Kidney epithelial cell (primary cell): ENCODE measurements at regions not wholly inside any gene's neighbourhood (a gene's known extent, or its start where the extent isn't known, plus 50 kb on each side); places are given as distances from the start of the nearest gene placed in this dataset.

Experiments
- DNase-seq: peaks from one replicate; pipeline ENCODE4 v3.0.0-alpha.2; 2010; ENCODE audit warnings: low read depth
- H3K27me3 ChIP-seq: 2 replicates; pipeline ENCODE4 v1.6.0; 2011; ENCODE audit warnings: low read length; ENCODE audit not compliant: control insufficient read depth, insufficient read depth
- H3K36me3 ChIP-seq: 2 replicates; pipeline ENCODE4 v1.5.1; 2011; ENCODE audit warnings: low read length; ENCODE audit not compliant: control insufficient read depth, insufficient read depth
- H3K4me3 ChIP-seq: 2 replicates; pipeline ENCODE4 v1.5.1; 2011; ENCODE audit warnings: low read depth, mild to moderate bottlenecking, control low read depth, low read length
- TF ChIP-seq, protein P1 (sequence below): IDR thresholded peaks from 2 replicates; pipeline ENCODE4 v1.5.1; 2011; ENCODE audit warnings: mild to moderate bottlenecking, moderate library complexity, low read length, control low read depth, inconsistent platforms; ENCODE audit not compliant: insufficient read depth, poor library complexity, severe bottlenecking

GRCh38 chr13:111662451-111662850, 342.0 kb downstream of the TEX29 start:
- H3K4me3 ChIP-seq = no peak overlapping the region
- no peak for DNase-seq
- no peaks in the 10 kb centered on the region for H3K36me3 ChIP-seq
- H3K27me3 ChIP-seq = no peaks in the 10 kb centered on the region
- TF ChIP-seq, protein P1, sequence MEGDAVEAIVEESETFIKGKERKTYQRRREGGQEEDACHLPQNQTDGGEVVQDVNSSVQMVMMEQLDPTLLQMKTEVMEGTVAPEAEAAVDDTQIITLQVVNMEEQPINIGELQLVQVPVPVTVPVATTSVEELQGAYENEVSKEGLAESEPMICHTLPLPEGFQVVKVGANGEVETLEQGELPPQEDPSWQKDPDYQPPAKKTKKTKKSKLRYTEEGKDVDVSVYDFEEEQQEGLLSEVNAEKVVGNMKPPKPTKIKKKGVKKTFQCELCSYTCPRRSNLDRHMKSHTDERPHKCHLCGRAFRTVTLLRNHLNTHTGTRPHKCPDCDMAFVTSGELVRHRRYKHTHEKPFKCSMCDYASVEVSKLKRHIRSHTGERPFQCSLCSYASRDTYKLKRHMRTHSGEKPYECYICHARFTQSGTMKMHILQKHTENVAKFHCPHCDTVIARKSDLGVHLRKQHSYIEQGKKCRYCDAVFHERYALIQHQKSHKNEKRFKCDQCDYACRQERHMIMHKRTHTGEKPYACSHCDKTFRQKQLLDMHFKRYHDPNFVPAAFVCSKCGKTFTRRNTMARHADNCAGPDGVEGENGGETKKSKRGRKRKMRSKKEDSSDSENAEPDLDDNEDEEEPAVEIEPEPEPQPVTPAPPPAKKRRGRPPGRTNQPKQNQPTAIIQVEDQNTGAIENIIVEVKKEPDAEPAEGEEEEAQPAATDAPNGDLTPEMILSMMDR = no peak

DNA sequence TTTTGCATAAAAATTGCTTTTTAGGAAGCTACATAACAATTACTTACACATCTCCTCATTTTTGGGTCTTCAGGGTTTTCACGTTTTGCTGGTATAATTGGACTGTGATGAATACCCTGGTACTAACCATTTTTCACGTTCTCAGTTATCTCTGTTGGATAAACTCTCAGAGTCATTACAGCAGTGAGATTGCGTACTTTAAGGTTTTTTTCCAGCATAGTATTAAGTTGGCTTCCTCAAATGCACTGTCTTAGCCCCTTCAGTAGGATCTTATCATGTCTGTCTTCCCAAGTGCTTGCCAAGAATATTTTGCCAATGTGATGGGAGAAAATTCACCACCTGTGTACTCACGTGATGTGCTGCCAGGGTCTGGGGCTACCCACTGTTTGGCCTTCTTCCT, 342.5 kb downstream of the TEX29 start:
- Histone ChIP-seq H3K27me3 (no peaks in the 10 kb centered on the region), H3K4me3 (no peak overlapping the region), H3K36me3 (no peaks in the 10 kb centered on the region)
- TF ChIP-seq, protein P1 = no peak
- DNase-seq = no peak

- TF ChIP-seq, protein P1 = no peak
These were observed 343.1 kb downstream of the TEX29 start for GRCh38 chr13:111663505-111663904.

DNA sequence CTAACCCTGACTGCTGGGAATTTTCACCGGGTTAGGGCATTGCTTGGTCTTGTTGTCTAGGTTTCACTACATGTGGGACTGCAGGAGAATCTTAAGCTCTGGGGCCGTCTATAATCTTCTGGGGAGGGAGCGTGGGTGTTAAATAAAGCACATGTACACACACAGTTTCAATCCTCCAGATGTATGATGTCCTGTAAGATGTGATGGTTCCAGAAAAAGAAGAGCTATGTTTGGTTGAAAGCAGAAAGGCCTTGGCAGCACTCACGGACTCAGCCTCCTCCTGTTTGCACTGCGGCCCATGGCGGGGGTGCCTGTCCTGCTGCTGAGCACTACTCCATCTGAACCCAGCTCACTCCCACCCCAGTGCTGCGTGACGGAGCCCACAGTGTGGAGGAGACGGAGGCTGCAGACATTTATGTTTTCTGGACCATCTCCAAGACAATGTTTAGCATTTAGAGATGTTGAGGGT, 343.5 kb downstream of the TEX29 start:
- TF ChIP-seq, protein P1 = no peak
- H3K4me3 ChIP-seq = no peak overlapping the region

More at GRCh38 chr13:111663505-111663904, 343.1 kb downstream of the TEX29 start:
- no peak overlapping the region for H3K4me3 ChIP-seq
- no peaks in the 10 kb centered on the region for H3K27me3 ChIP-seq
- no peaks in the 10 kb centered on the region for H3K36me3 ChIP-seq
- no peak for DNase-seq

GRCh38 chr13:111664696-111665095, 344.3 kb downstream of the TEX29 start:
- no peak overlapping the region for H3K4me3 ChIP-seq
- H3K36me3 ChIP-seq = no peaks in the 10 kb centered on the region
- H3K27me3 ChIP-seq = no peaks in the 10 kb centered on the region
- DNase-seq = no peak
- TF ChIP-seq, protein P1 = no peak

More for the DNA sequence above, 343.5 kb downstream of the TEX29 start:
- DNase-seq = no peak
- Histone ChIP-seq H3K27me3 (no peaks in the 10 kb centered on the region), H3K36me3 (no peaks in the 10 kb centered on the region)

DNA sequence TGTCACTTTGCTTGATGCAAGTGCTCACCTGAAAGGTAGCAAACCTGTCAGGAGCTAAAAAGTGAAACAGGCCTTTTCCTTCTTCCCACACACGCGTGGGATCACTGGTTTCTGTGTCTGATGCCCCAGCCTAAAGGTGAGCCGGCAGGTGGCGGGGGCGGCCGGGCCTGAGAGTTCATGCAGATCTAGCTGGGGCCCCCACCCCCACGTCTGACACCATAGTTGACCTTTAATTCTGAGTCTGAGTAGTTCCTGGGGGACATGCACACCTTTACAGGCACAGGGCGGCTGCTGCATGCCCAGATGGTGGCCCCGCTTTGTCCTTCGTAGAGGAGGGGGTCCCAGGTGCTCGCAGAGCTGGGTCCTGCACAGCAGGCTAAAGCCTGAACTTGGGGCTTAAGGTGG, 345.3 kb downstream of the TEX29 start:
- no peaks in the 10 kb centered on the region for H3K36me3 ChIP-seq
- TF ChIP-seq, protein P1 = no peak
- no peak overlapping the region for H3K4me3 ChIP-seq
- no peaks in the 10 kb centered on the region for H3K27me3 ChIP-seq
- no peak for DNase-seq
